ENCODE measurements at regions not wholly inside any gene's neighbourhood (a gene's known extent, or its start where the extent isn't known, plus 50 kb on each side); places are given as distances from the start of the nearest gene placed in this dataset.

DNA sequence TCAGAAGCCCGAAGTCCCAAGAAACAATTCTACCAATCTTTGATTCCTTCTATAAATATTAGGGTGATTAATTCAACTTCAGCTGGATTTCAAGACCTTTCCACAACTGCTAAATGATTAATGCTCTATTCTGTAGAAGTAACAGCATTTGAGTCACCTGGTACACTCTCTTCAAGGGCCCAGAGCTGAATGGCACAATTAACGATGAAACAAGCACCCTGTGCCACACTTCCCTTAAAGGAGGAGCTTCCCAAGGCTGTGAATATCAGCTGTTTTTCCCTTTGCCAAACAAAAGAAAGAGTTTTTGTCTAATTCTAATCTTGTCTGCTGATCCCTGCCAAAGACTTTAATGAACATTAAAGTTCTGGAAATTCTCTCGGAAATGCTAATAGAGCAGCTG, 56.0 kb downstream of the BOD1L2 start:
- H3K36me3 Mint-ChIP-seq (ENCODE audit: unreplicated experiment) = peaks cover 5% of the 10 kb centered on the region
- TF ChIP-seq, protein P1, sequence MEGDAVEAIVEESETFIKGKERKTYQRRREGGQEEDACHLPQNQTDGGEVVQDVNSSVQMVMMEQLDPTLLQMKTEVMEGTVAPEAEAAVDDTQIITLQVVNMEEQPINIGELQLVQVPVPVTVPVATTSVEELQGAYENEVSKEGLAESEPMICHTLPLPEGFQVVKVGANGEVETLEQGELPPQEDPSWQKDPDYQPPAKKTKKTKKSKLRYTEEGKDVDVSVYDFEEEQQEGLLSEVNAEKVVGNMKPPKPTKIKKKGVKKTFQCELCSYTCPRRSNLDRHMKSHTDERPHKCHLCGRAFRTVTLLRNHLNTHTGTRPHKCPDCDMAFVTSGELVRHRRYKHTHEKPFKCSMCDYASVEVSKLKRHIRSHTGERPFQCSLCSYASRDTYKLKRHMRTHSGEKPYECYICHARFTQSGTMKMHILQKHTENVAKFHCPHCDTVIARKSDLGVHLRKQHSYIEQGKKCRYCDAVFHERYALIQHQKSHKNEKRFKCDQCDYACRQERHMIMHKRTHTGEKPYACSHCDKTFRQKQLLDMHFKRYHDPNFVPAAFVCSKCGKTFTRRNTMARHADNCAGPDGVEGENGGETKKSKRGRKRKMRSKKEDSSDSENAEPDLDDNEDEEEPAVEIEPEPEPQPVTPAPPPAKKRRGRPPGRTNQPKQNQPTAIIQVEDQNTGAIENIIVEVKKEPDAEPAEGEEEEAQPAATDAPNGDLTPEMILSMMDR (IDR thresholded peaks at IDR 0.05; ENCODE audit: partially characterized antibody, unreplicated experiment) = no peak
- no peak overlapping the region for H3K27ac Mint-ChIP-seq (ENCODE audit: unreplicated experiment)
- no peak for DNase-seq
- H3K4me1 Mint-ChIP-seq (ENCODE audit: low read depth, unreplicated experiment) = peaks cover 4% of the 10 kb centered on the region
- peaks cover under 1% of the 10 kb centered on the region for H3K27me3 Mint-ChIP-seq (ENCODE audit: unreplicated experiment)
- H3K9me3 Mint-ChIP-seq (ENCODE audit: unreplicated experiment) = peaks cover 4% of the 10 kb centered on the region
- no peak overlapping the region for H3K4me3 Mint-ChIP-seq (ENCODE audit: unreplicated experiment)

DNA sequence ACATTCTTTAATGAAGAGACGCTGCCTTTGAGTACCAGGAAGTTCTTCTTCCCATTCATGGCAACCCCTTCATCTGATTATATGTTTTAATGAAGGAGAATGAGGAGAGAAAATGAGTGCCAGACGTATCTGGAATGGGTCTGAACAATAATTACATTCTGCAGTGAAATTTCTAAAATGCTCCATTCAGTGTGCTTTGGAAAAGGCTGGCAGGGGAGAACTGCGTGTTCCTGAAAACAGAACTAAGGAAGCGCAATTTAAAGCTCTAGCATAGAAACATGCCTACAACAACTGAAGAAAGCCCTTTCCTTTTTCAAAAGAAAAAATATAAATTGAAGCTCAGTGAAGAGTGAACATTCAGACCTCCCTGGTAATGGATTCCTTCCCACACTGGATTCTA, 58.8 kb downstream of the BOD1L2 start:
- no peak for DNase-seq
- H3K4me3 Mint-ChIP-seq (ENCODE audit: unreplicated experiment) = no peak overlapping the region
- TF ChIP-seq, protein P1 (IDR thresholded peaks at IDR 0.05; ENCODE audit: partially characterized antibody, unreplicated experiment) = no peak
- peaks cover 3% of the 10 kb centered on the region for H3K27me3 Mint-ChIP-seq (ENCODE audit: unreplicated experiment)
- peaks cover 18% of the 10 kb centered on the region for H3K4me1 Mint-ChIP-seq (ENCODE audit: low read depth, unreplicated experiment)
- H3K36me3 Mint-ChIP-seq (ENCODE audit: unreplicated experiment) = peaks cover 4% of the 10 kb centered on the region
- H3K27ac Mint-ChIP-seq (ENCODE audit: unreplicated experiment) = no peak overlapping the region
- H3K9me3 Mint-ChIP-seq (ENCODE audit: unreplicated experiment) = peaks cover 2% of the 10 kb centered on the region

DNA sequence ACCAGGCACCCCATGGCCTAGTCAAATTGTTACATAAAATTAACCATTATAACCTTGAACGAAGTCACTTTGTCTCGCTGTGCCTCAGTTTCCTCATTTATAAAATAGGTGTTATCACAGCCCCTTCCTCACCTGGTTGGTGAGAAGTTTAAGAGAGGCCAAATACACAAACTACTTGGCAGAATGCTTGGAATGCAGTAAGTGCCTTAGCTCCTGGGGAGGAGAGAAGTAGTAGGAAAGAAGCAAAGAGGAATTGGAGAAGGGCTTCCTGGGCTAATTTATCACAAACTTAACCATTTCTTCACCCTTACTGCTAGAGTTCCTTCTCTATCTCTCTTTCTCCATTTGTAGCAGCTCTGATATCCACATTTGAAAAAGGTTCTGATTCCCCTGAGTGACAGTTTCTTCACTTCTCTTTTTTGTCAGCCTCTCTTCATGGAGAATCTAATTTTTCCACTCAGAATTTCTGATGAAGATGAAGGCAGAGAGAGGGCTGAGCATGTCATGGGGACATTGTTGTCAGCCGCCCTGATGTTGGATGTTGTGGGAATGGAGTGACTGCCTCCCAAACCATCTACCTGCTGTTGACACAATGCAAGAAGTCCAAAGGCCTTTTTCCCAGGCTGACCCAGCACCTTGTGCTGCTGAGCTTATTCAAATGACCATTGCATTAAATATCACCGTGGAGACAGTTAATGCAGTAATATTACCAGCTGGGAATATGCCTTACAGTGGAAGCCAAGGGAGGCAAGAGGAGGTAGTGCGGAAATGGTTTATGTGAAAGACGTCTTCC, 60.4 kb downstream of the BOD1L2 start:
- TF ChIP-seq, protein P1 (IDR thresholded peaks at IDR 0.05; ENCODE audit: partially characterized antibody, unreplicated experiment) = no peak
- Mint-ChIP-seq H3K9me3 (ENCODE audit: unreplicated experiment) (peaks cover 2% of the 10 kb centered on the region), H3K27ac (ENCODE audit: unreplicated experiment) (no peak overlapping the region), H3K4me3 (ENCODE audit: unreplicated experiment) (no peak overlapping the region), H3K4me1 (ENCODE audit: low read depth, unreplicated experiment) (peaks cover 20% of the 10 kb centered on the region), H3K36me3 (ENCODE audit: unreplicated experiment) (peaks cover 4% of the 10 kb centered on the region), H3K27me3 (ENCODE audit: unreplicated experiment) (peaks cover 6% of the 10 kb centered on the region)
- no peak for DNase-seq

DNA sequence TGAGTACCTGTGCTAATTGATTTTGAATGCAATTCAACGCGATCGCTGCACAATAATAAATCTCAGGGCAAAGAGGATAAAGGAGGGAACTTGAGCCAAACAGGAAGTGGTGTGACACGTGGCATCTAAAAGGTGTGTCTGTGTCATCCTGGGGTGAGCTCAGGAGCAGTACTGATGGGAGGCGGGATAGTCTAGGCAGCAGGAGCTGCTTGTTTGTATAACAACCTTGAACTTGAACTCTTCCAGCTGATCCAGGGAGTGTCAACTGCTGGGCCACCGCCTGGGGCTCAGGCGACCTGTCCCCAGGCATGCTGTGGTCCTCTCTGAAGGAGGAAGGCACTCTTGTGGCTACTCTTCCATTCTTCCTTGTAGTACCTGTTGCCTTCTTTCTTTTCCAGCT, 61.2 kb downstream of the BOD1L2 start:
- Mint-ChIP-seq H3K9me3 (ENCODE audit: unreplicated experiment) (peaks cover 2% of the 10 kb centered on the region), H3K27ac (ENCODE audit: unreplicated experiment) (no peak overlapping the region), H3K4me3 (ENCODE audit: unreplicated experiment) (no peak overlapping the region), H3K4me1 (ENCODE audit: low read depth, unreplicated experiment) (peaks cover 20% of the 10 kb centered on the region), H3K27me3 (ENCODE audit: unreplicated experiment) (peaks cover 6% of the 10 kb centered on the region), H3K36me3 (ENCODE audit: unreplicated experiment) (peaks cover 4% of the 10 kb centered on the region)
- no peak for DNase-seq
- TF ChIP-seq, protein P1 (IDR thresholded peaks at IDR 0.05; ENCODE audit: partially characterized antibody, unreplicated experiment) = no peak

DNA sequence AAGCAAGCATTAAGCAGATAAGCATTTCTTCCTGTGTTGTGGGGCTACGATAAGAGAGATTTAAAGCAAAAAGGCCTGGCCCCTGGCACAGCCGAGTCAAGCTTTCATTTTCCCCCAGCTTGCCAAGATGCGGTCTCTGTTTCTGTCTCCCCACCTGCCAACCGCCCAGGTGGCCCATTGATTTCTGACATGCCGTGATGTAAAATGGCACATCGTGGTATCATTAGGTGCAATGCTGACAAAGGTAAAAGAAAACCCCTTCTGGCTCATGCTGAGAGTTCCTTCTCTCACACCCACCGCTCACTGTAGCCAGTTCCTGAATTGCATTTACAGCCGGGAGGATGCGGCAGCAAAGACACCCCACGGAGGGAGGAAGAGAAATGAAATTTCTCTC, 62.8 kb downstream of the BOD1L2 start:
- peak overlapping the region; percentile 70 for H3K27ac Mint-ChIP-seq (ENCODE audit: unreplicated experiment)
- peaks cover 2% of the 10 kb centered on the region for H3K9me3 Mint-ChIP-seq (ENCODE audit: unreplicated experiment)
- DNase-seq = no peak
- peaks cover 20% of the 10 kb centered on the region for H3K4me1 Mint-ChIP-seq (ENCODE audit: low read depth, unreplicated experiment)
- TF ChIP-seq, protein P1 (IDR thresholded peaks at IDR 0.05; ENCODE audit: partially characterized antibody, unreplicated experiment) = no peak
- peaks cover 4% of the 10 kb centered on the region for H3K36me3 Mint-ChIP-seq (ENCODE audit: unreplicated experiment)
- H3K4me3 Mint-ChIP-seq (ENCODE audit: unreplicated experiment) = peak overlapping the region; percentile 40
- peaks cover 6% of the 10 kb centered on the region for H3K27me3 Mint-ChIP-seq (ENCODE audit: unreplicated experiment)

All from glutamatergic neuron (in vitro differentiated cells).